OCI-LY7 (cell line): ENCODE measurements at regions not wholly inside any gene's neighbourhood (a gene's known extent, or its start where the extent isn't known, plus 50 kb on each side); places are given as distances from the start of the nearest gene placed in this dataset.

Source experiments
- BruUV-seq: library from RNA; stranded (reverse); fragments of 400-500 nt; replicated peaks from 2 replicates; lab custom pipeline; 2021; lab: Mats Ljungman, UMichigan
- CTCF ChIA-PET: fragments of 300-600 bp; sonication (Branson Sonifier 250); formaldehyde crosslinking; loops from one replicate; lab custom pipeline; 2022; ENCODE audit warnings: antibody characterized with exemption; ENCODE audit not compliant: unreplicated experiment; lab: Charles Lee
- POLR2A ChIA-PET: fragments of 300-600 bp; sonication (Branson Sonifier 250); formaldehyde crosslinking; loops from one replicate; lab custom pipeline; 2022; ENCODE audit warnings: antibody characterized with exemption; lab: Charles Lee
- DNase-seq: peaks from one replicate; pipeline ENCODE4 v3.0.0-alpha.2; 2015; ENCODE audit warnings: low spot score
- H2AFZ ChIP-seq: fragments of 200-600 bp; sonication (generic), shearing (Covaris generic); 2 replicates; pipeline ENCODE4 v1.6.1; 2014; ENCODE audit warnings: mild to moderate bottlenecking, antibody characterized with exemption, low read length, moderate library complexity
- H3K27ac ChIP-seq: fragments of 200-600 bp; sonication (generic); 2 replicates; pipeline ENCODE4 v1.5.1; 2014; ENCODE audit warnings: mixed run types, low read depth, mild to moderate bottlenecking, moderate library complexity, low read length, inconsistent platforms; ENCODE audit not compliant: poor library complexity, severe bottlenecking
- H3K36me3 ChIP-seq: fragments of 200-600 bp; sonication (generic); 2 replicates; pipeline ENCODE4 v1.6.1; 2014; ENCODE audit warnings: mild to moderate bottlenecking, antibody characterized with exemption, low read length, moderate library complexity, mixed read lengths; ENCODE audit not compliant: insufficient read depth
- H3K4me1 ChIP-seq: fragments of 200-600 bp; sonication (generic); 2 replicates; pipeline ENCODE4 v1.5.1; 2014; ENCODE audit warnings: mild to moderate bottlenecking, low read length; ENCODE audit not compliant: insufficient read depth, poor library complexity, severe bottlenecking
- H3K4me2 ChIP-seq: fragments of 200-600 bp; sonication (generic); 2 replicates; pipeline ENCODE4 v1.6.1; 2014; ENCODE audit warnings: mild to moderate bottlenecking, low read length
- H3K4me3 ChIP-seq: fragments of 200-600 bp; sonication (generic); 2 replicates; pipeline ENCODE4 v1.5.1; 2014; ENCODE audit warnings: mild to moderate bottlenecking, low read depth, low read length; ENCODE audit not compliant: poor library complexity, severe bottlenecking
- H3K79me2 ChIP-seq: fragments of 200-600 bp; sonication (generic); 2 replicates; pipeline ENCODE4 v1.6.1; 2016; ENCODE audit warnings: low read depth, mild to moderate bottlenecking, low read length, moderate library complexity, mixed read lengths; ENCODE audit not compliant: insufficient read depth
- H3K9me2 ChIP-seq: fragments of 200-600 bp; sonication (generic); 2 replicates; pipeline ENCODE4 v1.6.1; 2016; ENCODE audit warnings: mild to moderate bottlenecking, low read length, mixed read lengths; ENCODE audit not compliant: insufficient read depth
- H3K9me3 ChIP-seq: fragments of 200-600 bp; sonication (generic); 2 replicates; pipeline ENCODE4 v1.6.1; 2014; ENCODE audit warnings: mild to moderate bottlenecking, mixed run types, low read length, mixed read lengths
- H4K20me1 ChIP-seq: fragments of 200-600 bp; sonication (generic); 2 replicates; pipeline ENCODE4 v1.6.1; 2014; ENCODE audit warnings: mild to moderate bottlenecking, antibody characterized with exemption, low read length, moderate library complexity, mixed read lengths; ENCODE audit not compliant: insufficient read depth
- EZH2phosphoT487 ChIP-seq: fragments of 200-600 bp; sonication (generic); IDR thresholded peaks from 2 replicates; pipeline ENCODE4 v1.6.1; 2018; ENCODE audit warnings: low read depth, borderline replicate concordance, mild to moderate bottlenecking, mixed run types, antibody characterized with exemption, low read length, moderate library complexity, mixed read lengths
- intact Hi-C: fragments of 100-400 bp; cut with micrococcal nuclease; formaldehyde crosslinking; loops from one replicate; pipeline ENCODE4 v1.10.0; 2022; ENCODE audit not compliant: unreplicated experiment
- TF ChIP-seq, protein P1 (sequence below): fragments of 200-600 bp; sonication (generic); conservative IDR thresholded peaks from 2 replicates; pipeline ENCODE4 v1.5.1; 2014; ENCODE audit warnings: mild to moderate bottlenecking, antibody characterized with exemption, low read length, moderate library complexity, mixed read lengths

- intact Hi-C loops: no loop called here
- Histone ChIP-seq H3K27ac (no peak overlapping the region), H3K4me1 (no peaks in the 10 kb centered on the region), H3K36me3 (no peaks in the 10 kb centered on the region), H3K4me2 (no peak overlapping the region), H3K9me2 (no peaks in the 10 kb centered on the region), H2AFZ (no peak overlapping the region), H4K20me1 (no peaks in the 10 kb centered on the region), H3K9me3 (no peaks in the 10 kb centered on the region), H3K79me2 (no peaks in the 10 kb centered on the region), H3K4me3 (no peak overlapping the region)
- TF ChIP-seq EZH2phosphoT487: no peak
- ChIA-PET CTCF (no interaction called here), POLR2A (no interaction called here)
- DNase-seq: no peak
- BruUV-seq: no TSS peak
Measured at GRCh38 chr20:30598460-30599230, 658.8 kb upstream of the DEFB115 start.

DNA sequence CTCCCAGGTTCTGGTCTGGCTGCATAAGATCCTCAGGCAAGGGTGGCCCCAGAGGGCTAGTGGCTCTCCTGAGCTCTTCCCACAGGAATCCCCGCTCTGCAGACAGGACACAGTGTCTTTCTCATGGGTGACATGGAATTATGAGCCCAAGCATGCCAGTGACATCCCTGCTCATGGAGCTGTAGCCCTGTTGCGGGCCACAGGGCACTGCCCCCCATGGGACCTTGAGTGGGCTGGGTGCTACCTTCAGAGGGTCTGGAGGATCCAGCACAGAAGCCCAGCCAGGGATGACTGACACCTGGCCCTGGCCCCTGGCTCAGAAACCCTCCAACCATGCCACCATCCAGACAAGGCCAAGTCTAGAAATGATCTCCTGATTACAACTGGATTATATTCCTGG, 657.5 kb upstream of the DEFB115 start:
- Histone ChIP-seq H3K4me2 (no peak overlapping the region), H2AFZ (no peak overlapping the region), H3K9me2 (no peaks in the 10 kb centered on the region), H3K4me3 (no peak overlapping the region), H3K4me1 (no peaks in the 10 kb centered on the region), H3K79me2 (no peaks in the 10 kb centered on the region), H3K36me3 (no peaks in the 10 kb centered on the region), H3K9me3 (no peaks in the 10 kb centered on the region), H3K27ac (no peak overlapping the region), H4K20me1 (no peaks in the 10 kb centered on the region)
- TF ChIP-seq, protein P1, sequence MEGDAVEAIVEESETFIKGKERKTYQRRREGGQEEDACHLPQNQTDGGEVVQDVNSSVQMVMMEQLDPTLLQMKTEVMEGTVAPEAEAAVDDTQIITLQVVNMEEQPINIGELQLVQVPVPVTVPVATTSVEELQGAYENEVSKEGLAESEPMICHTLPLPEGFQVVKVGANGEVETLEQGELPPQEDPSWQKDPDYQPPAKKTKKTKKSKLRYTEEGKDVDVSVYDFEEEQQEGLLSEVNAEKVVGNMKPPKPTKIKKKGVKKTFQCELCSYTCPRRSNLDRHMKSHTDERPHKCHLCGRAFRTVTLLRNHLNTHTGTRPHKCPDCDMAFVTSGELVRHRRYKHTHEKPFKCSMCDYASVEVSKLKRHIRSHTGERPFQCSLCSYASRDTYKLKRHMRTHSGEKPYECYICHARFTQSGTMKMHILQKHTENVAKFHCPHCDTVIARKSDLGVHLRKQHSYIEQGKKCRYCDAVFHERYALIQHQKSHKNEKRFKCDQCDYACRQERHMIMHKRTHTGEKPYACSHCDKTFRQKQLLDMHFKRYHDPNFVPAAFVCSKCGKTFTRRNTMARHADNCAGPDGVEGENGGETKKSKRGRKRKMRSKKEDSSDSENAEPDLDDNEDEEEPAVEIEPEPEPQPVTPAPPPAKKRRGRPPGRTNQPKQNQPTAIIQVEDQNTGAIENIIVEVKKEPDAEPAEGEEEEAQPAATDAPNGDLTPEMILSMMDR: no peak
- no peak for TF ChIP-seq EZH2phosphoT487
- POLR2A ChIA-PET: no interaction called here
- intact Hi-C loops: no loop called here
- no TSS peak for BruUV-seq
- no peak for DNase-seq
- CTCF ChIA-PET: no interaction called here

- Histone ChIP-seq H3K27ac (no peak overlapping the region), H3K4me3 (no peak overlapping the region), H2AFZ (no peak overlapping the region), H3K9me3 (no peaks in the 10 kb centered on the region), H3K4me1 (no peaks in the 10 kb centered on the region), H3K4me2 (no peak overlapping the region), H3K36me3 (no peaks in the 10 kb centered on the region), H4K20me1 (no peaks in the 10 kb centered on the region), H3K79me2 (no peaks in the 10 kb centered on the region), H3K9me2 (no peaks in the 10 kb centered on the region)
- no peak for TF ChIP-seq EZH2phosphoT487
- TF ChIP-seq, protein P1: no peak
- POLR2A ChIA-PET: no interaction called here
- no TSS peak for BruUV-seq
- DNase-seq: no peak
- intact Hi-C loops: no loop called here
- CTCF ChIA-PET: no interaction called here
Measured at GRCh38 chr20:30601974-30602373, 655.5 kb upstream of the DEFB115 start.
